IPS-15b (cell line): ENCODE measurements at regions not wholly inside any gene's neighbourhood (a gene's known extent, or its start where the extent isn't known, plus 50 kb on each side); places are given as distances from the start of the nearest gene placed in this dataset.

Experiments used
- H3K27me3 ChIP-seq: one replicate; pipeline ENCODE4 v1.6.1; 2013; ENCODE audit warnings: low read length; ENCODE audit not compliant: control insufficient read depth, insufficient read depth
- H3K36me3 ChIP-seq: one replicate; pipeline ENCODE4 v1.6.1; 2013; ENCODE audit warnings: low read length; ENCODE audit not compliant: control insufficient read depth, insufficient read depth
- H3K4me1 ChIP-seq: one replicate; pipeline ENCODE4 v1.6.1; 2013; ENCODE audit warnings: mild to moderate bottlenecking, low read length; ENCODE audit not compliant: control insufficient read depth, insufficient read depth
- H3K4me3 ChIP-seq: one replicate; pipeline ENCODE4 v1.5.1; 2013; ENCODE audit warnings: low read depth, low read length
- H3K9ac ChIP-seq: one replicate; pipeline ENCODE4 v1.6.1; 2013; ENCODE audit warnings: low read depth, mild to moderate bottlenecking, low read length
- H3K9me3 ChIP-seq: one replicate; pipeline ENCODE4 v1.6.1; 2013; ENCODE audit warnings: mild to moderate bottlenecking, low read length; ENCODE audit not compliant: control insufficient read depth, insufficient read depth

- Histone ChIP-seq H3K9ac (no peak overlapping the region), H3K4me3 (no peak overlapping the region), H3K9me3 (no peaks in the 10 kb centered on the region), H3K27me3 (no peaks in the 10 kb centered on the region), H3K36me3 (no peaks in the 10 kb centered on the region), H3K4me1 (no peaks in the 10 kb centered on the region)
These were observed 1155.4 kb downstream of the BCL11A start for GRCh38 chr2:59398081-59398480.

GRCh38 chr2:59395119-59395518, 1154.0 kb upstream of the FANCL start:
- H3K4me3 ChIP-seq = no peak overlapping the region
- no peaks in the 10 kb centered on the region for H3K4me1 ChIP-seq
- H3K9me3 ChIP-seq = no peaks in the 10 kb centered on the region
- H3K9ac ChIP-seq = no peak overlapping the region
- H3K27me3 ChIP-seq = no peaks in the 10 kb centered on the region
- no peaks in the 10 kb centered on the region for H3K36me3 ChIP-seq

GRCh38 chr2:59391896-59392295, 1150.8 kb upstream of the FANCL start:
- Histone ChIP-seq H3K9ac (no peak overlapping the region), H3K36me3 (no peaks in the 10 kb centered on the region)

GRCh38 chr2:59390581-59390980, 1149.5 kb upstream of the FANCL start:
- no peak overlapping the region for H3K9ac ChIP-seq
- no peaks in the 10 kb centered on the region for H3K36me3 ChIP-seq
- no peaks in the 10 kb centered on the region for H3K27me3 ChIP-seq
- no peaks in the 10 kb centered on the region for H3K4me1 ChIP-seq
- H3K9me3 ChIP-seq = no peaks in the 10 kb centered on the region
- H3K4me3 ChIP-seq = no peak overlapping the region

More at GRCh38 chr2:59391896-59392295, 1150.8 kb upstream of the FANCL start:
- Histone ChIP-seq H3K4me1 (no peaks in the 10 kb centered on the region), H3K27me3 (no peaks in the 10 kb centered on the region), H3K9me3 (no peaks in the 10 kb centered on the region), H3K4me3 (no peak overlapping the region)

- Histone ChIP-seq H3K4me1 (no peaks in the 10 kb centered on the region), H3K9me3 (no peaks in the 10 kb centered on the region)
These were observed 1148.1 kb upstream of the FANCL start for GRCh38 chr2:59389240-59389639.

GRCh38 chr2:59385971-59386370, 1144.8 kb upstream of the FANCL start:
- no peaks in the 10 kb centered on the region for H3K9me3 ChIP-seq
- no peaks in the 10 kb centered on the region for H3K4me1 ChIP-seq
- no peaks in the 10 kb centered on the region for H3K27me3 ChIP-seq
- H3K36me3 ChIP-seq = no peaks in the 10 kb centered on the region
- no peak overlapping the region for H3K9ac ChIP-seq
- H3K4me3 ChIP-seq = no peak overlapping the region

More at GRCh38 chr2:59389240-59389639, 1148.1 kb upstream of the FANCL start:
- Histone ChIP-seq H3K36me3 (no peaks in the 10 kb centered on the region), H3K27me3 (no peaks in the 10 kb centered on the region), H3K4me3 (no peak overlapping the region), H3K9ac (no peak overlapping the region)

GRCh38 chr2:59383473-59383872, 1142.3 kb upstream of the FANCL start:
- H3K36me3 ChIP-seq = no peaks in the 10 kb centered on the region
- H3K27me3 ChIP-seq = no peaks in the 10 kb centered on the region
- no peak overlapping the region for H3K4me3 ChIP-seq
- no peak overlapping the region for H3K9ac ChIP-seq
- no peaks in the 10 kb centered on the region for H3K9me3 ChIP-seq
- H3K4me1 ChIP-seq = no peaks in the 10 kb centered on the region

- no peaks in the 10 kb centered on the region for H3K36me3 ChIP-seq
- no peak overlapping the region for H3K4me3 ChIP-seq
- no peaks in the 10 kb centered on the region for H3K4me1 ChIP-seq
- H3K9me3 ChIP-seq = no peaks in the 10 kb centered on the region
- H3K27me3 ChIP-seq = no peaks in the 10 kb centered on the region
- H3K9ac ChIP-seq = no peak overlapping the region
These were observed 1137.0 kb upstream of the FANCL start for GRCh38 chr2:59378127-59378526.

- H3K4me3 ChIP-seq = no peak overlapping the region
- no peaks in the 10 kb centered on the region for H3K4me1 ChIP-seq
- no peaks in the 10 kb centered on the region for H3K36me3 ChIP-seq
- no peak overlapping the region for H3K9ac ChIP-seq
- no peaks in the 10 kb centered on the region for H3K9me3 ChIP-seq
- H3K27me3 ChIP-seq = no peaks in the 10 kb centered on the region
These were observed 1125.2 kb upstream of the FANCL start for GRCh38 chr2:59366288-59366687.

GRCh38 chr2:59354498-59354897, 1113.4 kb upstream of the FANCL start:
- no peak overlapping the region for H3K9ac ChIP-seq
- no peaks in the 10 kb centered on the region for H3K27me3 ChIP-seq
- no peaks in the 10 kb centered on the region for H3K9me3 ChIP-seq
- no peaks in the 10 kb centered on the region for H3K4me1 ChIP-seq
- H3K4me3 ChIP-seq = no peak overlapping the region
- no peaks in the 10 kb centered on the region for H3K36me3 ChIP-seq

GRCh38 chr2:59353306-59353921, 1112.3 kb upstream of the FANCL start:
- Histone ChIP-seq H3K36me3 (no peaks in the 10 kb centered on the region), H3K4me1 (no peaks in the 10 kb centered on the region), H3K9ac (no peak overlapping the region), H3K4me3 (no peak overlapping the region), H3K27me3 (no peaks in the 10 kb centered on the region), H3K9me3 (no peaks in the 10 kb centered on the region)

GRCh38 chr2:59342166-59342565, 1101.0 kb upstream of the FANCL start:
- Histone ChIP-seq H3K4me1 (peaks cover 15% of the 10 kb centered on the region), H3K9me3 (no peaks in the 10 kb centered on the region), H3K4me3 (no peak overlapping the region), H3K27me3 (no peaks in the 10 kb centered on the region), H3K9ac (no peak overlapping the region), H3K36me3 (no peaks in the 10 kb centered on the region)
